GM18951 (cell line): ENCODE measurements at regions not wholly inside any gene's neighbourhood (a gene's known extent, or its start where the extent isn't known, plus 50 kb on each side); places are given as distances from the start of the nearest gene placed in this dataset.

ENCODE experiments used
- POLR2A ChIP-seq: IDR thresholded peaks from 4 replicates; pipeline ENCODE4 v1.6.1; 2011; ENCODE audit warnings: mild to moderate bottlenecking; ENCODE audit not compliant: insufficient read length, insufficient read depth; ENCODE audit errors: extremely low read depth
- in situ Hi-C: fragments of 300-500 bp; cut with MboI; formaldehyde crosslinking; loops from one replicate; pipeline ENCODE4 v1.12.0; 2022; ENCODE audit warnings: low sequenced_read_pairs, mixed read lengths, inconsistent platforms; ENCODE audit not compliant: unreplicated experiment

DNA sequence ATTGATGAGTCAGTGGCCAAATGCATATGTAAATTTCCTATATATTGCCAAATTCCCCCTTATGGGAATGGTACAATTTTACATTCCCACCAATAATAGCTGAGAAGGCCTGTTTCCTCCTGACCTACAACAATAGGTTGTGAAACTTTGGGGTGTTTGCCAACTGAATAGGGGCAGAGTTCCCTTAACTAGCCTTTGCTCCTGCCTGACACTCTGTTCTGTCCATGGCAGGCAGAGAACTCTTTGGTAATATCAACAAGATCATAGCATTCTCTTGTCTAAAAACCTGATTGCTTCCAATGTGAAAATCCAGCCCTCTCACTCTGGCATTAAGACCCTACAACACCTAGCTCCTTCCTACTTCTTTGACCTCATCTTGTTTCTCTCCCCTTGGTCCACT, 149.7 kb downstream of the HAPSTR1 start:
- in situ Hi-C loops: no loop called here
- TF ChIP-seq POLR2A: no peak

DNA sequence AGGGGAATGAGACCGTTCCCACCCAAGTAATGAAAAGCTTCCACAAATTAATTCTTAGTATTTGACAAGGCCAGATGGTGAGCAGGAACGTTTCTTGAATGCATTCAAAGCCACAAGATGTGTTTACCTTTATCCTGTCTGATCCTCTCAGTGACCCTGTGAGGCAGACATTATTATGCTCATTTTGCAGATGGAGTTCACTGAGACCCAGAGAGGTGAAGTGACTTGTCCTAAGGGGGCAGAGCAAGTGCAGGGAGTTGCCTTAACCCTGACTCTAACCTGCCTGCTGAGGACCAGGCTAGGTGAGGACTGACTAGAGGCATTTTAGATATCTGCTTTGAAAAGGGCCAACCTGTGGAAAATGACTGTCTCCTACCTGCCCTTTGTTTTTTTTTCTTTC, 156.7 kb downstream of the HAPSTR1 start:
- TF ChIP-seq POLR2A: no peak
- in situ Hi-C loops: no loop called here

DNA sequence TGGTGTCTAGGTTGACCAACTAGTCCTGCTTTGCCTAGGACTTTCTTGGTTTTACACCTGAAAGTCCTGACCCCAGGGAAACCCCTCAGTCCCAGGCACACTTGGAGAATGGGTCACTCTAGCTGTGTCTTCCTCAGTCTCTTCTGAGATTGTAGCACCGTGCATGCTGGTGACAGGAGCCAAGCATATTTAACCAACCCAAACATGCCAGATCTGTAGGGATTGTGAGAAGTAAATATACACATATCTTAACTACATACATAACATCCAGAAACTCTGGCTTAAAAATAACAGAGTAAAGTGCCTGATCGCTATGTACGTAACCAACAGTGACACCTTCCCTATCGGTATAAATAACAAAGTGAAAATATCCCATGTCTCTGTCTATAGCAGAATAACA, 158.1 kb downstream of the HAPSTR1 start:
- in situ Hi-C loops: no loop called here
- TF ChIP-seq POLR2A: no peak

DNA sequence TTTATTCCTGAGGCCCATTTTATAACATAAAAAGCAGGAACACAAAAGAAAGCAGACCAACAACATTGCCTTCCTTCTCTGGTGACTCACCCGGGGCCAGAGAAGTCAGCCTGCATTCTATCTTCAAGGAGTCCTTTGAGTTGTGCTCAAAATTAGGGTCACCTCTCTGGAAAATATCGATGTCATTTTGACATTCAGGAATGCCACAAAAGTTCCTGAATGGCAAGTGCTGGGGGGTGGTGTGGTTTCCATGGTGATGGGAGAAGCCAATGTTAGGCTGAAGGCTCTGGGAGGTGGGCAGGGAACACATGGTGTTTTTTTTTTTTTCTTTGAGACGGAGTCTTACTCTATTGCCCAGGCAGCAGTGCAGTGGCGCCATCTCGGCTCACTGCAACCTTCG, 159.6 kb downstream of the HAPSTR1 start:
- no peak for TF ChIP-seq POLR2A
- in situ Hi-C loops: no loop called here

DNA sequence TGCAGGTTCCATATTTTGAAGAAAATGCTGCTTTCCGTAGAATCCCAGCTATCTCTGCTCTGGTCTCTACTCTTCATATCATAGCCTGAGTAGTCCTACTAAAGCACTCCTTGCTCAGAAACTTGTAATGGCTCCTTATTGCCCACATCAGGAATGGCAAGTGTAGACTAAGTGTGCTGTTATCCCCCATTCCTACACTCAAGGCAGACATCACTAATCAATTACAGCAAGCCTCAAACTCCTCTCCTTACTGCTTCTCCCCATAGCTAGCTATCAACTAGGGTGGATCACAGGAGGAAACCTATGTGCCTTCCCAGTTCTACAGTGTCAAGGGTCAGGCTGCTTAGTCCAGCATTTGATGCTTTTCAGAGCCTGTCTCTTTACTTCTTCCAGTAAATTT, 163.4 kb downstream of the HAPSTR1 start:
- in situ Hi-C loops: no loop called here
- no peak for TF ChIP-seq POLR2A

DNA sequence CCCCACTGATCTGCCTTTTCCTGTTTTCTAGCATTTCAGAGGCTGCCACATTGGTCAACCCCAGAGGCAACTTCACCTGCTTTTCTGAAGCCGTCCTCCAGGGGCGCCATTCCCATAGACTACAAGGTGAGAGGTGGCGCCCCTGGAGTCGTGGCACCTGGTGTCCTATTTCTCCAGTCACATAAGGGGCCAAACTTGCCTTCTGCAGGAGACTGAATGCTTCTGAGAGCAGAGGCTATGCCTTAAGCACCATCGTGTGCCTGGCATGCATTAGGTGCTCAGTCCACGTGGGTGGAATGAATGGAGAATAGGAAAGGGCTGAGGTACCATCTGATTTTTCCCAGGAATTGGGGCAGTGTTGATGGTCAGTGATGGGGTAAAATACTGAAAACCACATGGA, 164.8 kb downstream of the HAPSTR1 start:
- TF ChIP-seq POLR2A: no peak
- in situ Hi-C loops: no loop called here

DNA sequence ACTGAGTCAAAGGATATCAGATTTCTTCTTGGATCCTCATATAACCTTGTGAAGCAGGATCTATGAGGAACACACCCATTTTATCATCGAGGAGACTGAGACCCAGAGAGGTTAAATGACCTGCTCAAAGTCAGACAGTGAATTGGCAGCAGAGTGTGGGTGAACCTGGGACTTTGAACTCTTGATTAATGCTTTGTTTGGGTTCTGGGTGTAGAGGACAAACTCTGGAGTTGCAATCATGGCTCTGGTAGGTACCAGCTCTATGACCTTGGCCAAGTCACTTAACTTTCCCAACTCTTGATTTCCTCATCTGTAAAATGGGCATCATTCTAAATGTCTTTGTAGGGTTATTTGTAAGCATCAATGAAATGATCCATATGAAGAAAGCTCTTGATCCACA, 166.4 kb downstream of the HAPSTR1 start:
- no peak for TF ChIP-seq POLR2A
- in situ Hi-C loops: no loop called here

DNA sequence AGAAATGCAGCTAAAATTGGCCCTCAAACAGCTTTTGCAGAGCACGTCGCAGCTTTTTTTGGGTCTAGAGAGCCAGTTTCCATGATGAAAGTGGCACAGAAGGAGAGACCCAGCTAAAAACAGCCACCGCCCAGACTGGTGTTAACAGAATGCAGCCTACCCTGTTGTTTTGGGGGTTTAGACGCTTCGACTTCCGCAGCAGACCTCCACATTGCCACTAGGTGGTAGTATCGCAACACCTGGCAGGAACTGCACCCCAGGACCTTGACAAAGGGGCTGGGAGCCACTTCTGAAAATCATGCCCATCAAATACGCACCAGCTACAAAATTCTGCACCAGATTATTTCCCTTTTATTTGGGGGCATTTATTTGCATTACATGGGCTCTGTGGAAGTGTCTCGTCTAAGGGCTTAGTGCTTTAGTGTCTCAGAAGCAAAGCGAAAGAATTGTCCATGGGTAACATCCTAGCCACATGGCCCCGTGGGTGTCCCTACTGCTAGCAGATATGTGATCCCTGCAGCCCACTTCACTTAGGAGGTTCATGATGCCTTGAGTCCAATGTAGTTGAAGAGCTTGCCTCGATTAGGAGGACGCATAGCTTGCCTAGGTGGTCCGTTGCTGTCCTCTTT, 167.1 kb downstream of the HAPSTR1 start:
- in situ Hi-C loops: no loop called here
- no peak for TF ChIP-seq POLR2A

DNA sequence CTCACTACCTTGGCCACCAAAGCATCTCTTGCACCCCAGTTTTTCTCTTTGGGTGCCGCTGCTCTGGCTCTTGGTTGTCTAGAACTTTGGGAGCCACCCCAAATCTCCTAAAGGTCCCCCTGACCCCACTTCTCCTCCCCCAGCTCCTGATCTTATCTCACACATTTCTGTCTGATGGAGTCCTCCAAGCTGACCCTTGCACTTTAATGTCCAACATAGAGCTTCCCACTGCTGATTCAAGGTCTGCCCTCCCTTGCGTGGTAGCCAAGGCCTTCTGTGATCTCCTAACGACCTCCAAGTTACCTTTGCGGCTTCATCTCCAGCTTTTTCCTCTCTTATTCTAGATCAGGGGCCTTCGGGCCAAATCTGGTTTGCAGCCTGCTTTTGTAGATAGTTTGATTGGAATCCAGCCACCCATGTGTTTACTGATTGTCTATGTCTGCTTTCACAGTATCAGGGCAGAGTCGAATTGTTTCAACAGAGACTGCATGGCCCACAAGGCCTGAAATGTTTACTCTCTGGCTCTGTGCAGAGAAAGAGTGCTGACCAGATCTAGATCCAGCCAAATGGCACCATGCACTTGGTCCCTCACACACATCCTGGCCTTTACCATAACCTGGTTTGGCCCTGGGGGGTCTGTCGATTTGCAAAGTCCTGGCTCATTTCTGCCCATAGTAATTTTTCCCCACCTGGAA, 168.6 kb downstream of the HAPSTR1 start:
- in situ Hi-C loops: no loop called here
- TF ChIP-seq POLR2A: no peak

DNA sequence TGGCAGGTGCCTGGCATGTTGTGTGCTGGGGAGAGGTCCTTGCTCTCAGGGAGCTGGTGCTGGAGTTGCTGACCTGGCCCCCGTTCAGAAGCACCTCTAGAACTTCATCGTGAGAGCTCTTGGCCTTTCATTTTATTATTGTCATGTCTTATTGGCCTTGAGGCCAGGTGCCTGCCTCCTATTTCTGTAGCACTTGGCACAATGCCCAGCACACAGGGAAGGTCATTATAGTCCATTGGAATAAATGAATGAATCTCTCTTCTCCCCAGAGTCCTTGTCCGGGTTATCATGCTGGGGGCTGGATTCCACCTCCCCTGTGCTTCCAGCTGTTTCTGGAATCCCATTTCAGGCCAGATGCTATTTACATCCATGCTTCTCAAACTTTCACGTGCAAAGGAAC, 169.2 kb downstream of the HAPSTR1 start:
- no peak for TF ChIP-seq POLR2A
- in situ Hi-C loops: no loop called here

DNA sequence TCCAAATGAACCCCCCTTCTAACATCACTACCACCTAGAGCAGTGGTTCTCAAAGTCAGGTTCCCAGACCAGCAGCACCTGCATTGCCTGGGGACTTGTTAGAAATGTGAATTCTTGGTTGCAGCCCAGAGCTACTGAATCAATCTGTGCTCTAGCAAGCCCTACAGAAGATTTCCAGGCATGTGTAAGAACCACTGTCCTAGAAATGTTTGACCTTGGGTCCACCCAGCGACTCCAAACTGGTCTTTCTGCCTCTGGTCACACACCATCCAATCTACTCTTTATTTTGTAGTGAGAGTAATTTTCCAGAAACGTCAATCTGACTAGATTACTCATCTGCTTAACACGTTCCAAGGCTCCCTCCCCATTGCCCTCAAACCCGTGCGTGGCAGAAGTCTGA, 169.9 kb downstream of the HAPSTR1 start:
- in situ Hi-C loops: no loop called here
- no peak for TF ChIP-seq POLR2A

DNA sequence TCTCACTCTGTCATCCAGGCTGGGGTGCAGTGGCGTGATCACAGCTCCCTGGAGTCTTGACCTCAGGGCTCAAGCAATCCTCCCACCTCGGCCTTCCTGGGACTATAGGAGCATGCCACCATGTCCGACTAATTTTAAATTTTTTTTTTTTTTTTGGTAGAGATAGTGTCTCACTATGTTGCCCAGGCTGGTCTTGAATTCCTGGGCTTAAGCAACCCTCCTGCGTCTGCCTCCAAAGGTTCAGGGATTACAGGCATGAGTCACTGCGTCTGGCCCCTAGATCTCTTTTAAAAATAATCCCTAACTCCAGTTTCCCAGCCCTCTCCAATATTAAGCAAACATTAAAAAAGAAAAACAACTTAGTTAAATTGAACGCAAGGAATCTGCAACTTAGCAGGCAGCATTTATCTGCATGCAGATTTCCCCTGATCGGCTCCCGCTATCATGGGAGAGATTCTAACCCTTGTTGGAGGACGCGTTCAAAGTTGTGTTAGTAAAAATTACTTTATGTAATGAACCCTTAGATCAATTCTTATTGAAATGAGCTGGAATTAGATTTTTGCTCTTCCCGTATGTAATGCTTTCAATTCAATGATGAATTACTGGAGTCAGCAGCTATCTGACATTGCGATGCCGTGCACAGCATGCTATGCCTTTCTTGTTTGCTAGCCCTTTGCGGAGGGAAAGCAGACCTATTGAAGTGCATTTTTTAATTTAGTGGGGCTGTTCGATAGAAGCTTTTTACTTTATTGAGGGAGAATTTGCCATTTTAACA, 171.7 kb downstream of the HAPSTR1 start:
- no peak for TF ChIP-seq POLR2A
- in situ Hi-C loops: no loop called here

DNA sequence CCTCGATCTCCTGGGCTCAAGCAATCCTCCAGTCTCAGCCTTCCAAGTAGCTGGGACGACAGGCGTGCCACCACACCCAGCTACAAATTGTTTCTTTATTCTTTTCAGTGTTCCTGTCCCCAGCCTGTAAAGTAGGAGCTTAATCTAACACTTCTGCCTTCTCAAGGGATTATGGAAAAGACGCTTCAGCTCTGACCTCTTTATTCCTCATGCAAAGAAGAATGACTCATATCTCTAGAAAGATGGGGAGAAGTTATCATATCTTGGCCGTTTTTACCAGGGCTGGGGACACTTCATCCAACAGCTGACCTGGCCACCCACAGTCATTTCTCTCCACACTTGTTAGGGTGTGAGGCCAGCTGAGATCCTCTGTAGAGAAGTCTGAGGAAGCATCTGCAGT, 172.6 kb downstream of the HAPSTR1 start:
- in situ Hi-C loops: no loop called here

DNA sequence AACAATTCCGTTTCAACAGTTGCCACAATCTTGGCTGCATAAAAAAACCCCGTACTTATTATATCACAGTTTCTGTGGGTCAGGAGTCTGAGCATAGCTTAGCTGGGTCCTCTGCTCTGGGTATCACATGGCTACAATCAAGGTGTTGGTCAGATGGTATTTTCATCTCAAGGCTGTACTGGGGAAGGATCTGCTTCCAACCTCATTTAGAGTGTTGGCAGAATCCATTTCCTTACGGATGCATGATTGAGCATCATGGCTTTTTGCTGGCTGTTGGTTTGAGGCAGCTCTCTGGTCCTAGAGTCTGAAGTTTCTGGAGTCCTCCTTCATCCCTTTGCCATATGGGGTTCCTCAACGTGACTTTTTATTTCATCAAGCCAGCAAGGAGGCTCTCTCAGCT, 177.0 kb downstream of the HAPSTR1 start:
- in situ Hi-C loops: no loop called here
- no peak for TF ChIP-seq POLR2A

More for the DNA sequence above, 172.6 kb downstream of the HAPSTR1 start:
- TF ChIP-seq POLR2A: no peak
